DMS53 treated with DMSO at 0.1 percent for 48 hours (cell line): ENCODE measurements at regions not wholly inside any gene's neighbourhood (a gene's known extent, or its start where the extent isn't known, plus 50 kb on each side); places are given as distances from the start of the nearest gene placed in this dataset.
"Not testable (repeated sequence)": the region's sequence is repeated elsewhere in the genome, so short reads cannot be mapped to it uniquely, and the experiment has no call there.

Experiments used
- DNase-seq: peaks from one replicate; lab custom pipeline; 2025; ENCODE audit not compliant: unreplicated experiment; lab: John Stamatoyannopoulos, UW

DNA sequence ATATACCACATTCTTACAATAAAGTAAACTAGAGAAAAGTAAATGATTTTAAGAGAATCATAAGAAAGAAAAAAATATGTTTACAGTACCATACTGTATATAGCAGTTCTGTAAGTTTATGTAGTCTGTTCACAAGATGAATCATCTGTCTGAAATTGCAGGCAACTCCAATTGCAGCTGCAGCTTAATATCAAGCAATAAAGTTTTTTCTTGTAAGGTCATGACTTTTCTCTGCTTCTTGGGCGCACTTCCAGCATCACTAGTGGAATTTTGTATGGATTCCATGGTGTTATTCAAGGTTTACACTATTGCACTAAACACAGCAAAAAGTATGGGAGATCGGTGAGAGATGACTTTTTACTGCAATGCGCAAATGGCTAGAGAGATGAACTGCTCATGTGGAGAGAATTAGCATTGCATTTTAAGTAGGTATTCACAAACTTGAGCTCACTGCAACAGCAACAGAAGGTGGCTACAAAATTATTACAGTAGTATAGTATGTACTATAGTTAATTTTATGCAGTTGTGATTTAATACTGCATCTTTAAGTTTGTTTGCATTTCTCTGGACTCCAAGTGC is 445.4 kb upstream of the OR4E1 start:
- no peak for DNase-seq

DNA sequence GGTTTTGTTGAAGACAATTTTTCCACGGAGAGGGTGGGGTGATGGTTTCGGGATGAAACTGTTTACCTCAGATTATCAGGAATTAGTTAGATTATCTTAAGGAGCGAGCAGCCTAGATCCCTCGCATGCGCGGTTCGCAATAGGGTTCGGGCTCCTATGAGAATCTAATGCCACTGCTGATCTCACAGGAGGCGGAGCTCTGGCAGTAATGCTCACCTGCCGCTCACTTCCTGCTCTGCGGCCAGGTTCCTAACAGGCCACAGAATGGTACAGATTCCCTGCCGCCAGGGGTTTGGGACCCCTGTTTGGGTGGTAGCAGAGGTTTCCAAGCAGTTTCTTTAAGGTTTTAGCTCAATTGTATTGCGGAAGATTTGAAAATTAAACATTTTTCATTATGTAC is 439.8 kb upstream of the OR4E1 start:
- no peak for DNase-seq

DNA sequence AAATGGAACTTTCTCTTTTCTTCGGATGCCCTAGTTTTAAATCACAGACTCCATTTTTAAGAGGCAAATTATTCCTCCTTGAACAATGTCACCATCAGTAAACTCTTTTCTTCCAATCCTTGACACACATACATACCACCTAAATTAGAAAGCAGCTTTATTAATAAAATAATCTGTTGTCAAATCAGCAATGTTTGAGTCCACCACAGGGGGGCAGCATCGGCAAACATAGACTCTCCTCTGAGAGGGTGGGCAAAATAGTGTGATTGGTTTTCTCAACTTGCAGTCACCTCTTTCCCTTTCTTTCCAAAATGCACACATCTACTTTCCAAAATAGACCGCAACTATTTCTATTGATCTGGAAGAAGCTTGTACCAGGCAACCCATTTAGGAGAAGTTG is 438.4 kb upstream of the OR4E1 start:
- DNase-seq: no peak

DNA sequence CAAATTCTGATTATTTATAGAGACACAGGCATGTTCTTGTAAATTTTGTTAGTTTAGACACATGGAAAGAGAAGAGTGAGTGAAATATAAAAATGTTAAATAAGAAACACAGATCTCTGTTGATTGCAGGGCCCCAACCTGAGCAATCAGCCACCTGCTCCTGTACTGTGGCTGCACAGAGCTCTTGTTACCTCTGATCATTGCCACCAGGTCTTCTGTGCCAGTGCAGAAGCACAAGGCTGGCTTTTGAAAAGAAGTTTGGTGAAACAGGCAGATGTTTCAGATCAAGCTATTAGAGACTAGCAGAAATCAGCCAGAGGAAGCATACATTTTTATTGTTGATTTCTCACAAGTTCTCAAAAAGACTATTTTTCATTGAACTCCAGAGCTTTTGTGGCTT is 434.1 kb upstream of the OR4E1 start:
- no peak for DNase-seq

DNA sequence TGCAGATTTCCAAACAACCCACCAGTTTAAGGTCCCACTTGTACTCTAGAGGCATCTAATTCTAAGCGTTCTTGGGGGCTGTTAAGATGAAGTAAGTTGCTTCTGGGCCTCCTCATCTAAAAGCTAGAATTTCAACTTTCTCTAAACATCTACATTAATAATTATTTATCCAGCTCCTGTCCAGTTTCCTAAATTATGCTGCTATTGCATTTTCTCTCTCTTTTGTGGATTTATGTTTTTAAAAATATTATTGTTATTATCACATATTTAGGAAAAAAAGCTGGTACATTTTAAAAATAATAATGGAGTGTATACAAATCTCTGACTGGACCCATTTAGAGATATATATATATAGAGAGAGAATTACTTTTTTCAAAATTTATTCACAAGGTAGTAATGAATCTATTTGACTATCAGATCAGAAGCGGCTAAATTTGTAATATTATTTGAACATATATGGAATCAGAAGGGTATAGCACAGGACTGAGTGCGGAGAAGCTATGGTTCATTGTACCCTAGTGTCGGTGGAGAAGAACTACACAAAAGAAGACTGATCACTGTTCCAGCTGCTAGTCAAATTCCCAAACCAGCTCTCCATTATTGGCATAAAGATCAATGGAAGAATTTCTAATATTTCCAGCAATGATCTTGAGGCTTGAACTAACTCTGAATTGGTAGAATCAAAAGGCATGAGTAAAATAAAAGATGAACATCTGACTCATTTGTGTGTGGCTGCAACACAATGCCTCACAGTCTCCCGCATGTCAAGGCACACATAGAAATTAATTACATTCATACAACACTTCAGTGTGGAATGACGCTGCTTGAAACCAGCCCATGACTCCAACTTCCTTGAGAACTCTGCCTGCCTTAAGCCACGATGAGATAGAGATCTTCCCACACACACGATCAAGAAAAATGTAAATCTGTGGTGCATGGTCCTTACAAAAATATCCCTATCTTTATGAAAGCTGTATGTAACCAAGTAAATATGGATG is 433.4 kb upstream of the OR4E1 start:
- no peak for DNase-seq

DNA sequence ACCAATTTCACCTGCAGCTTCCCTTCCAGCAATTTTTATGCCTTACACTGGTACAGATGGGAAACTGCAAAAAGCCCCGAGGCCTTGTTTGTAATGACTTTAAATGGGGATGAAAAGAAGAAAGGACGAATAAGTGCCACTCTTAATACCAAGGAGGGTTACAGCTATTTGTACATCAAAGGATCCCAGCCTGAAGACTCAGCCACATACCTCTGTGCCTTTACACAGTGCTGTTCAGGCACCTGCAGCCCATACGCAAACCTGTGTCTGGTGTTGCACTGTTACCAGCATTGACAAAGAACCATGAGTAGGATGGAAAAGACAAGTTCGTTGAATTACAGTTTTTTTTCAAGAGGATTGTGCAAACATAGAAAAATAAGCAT is 432.0 kb upstream of the OR4E1 start:
- no peak for DNase-seq

DNA sequence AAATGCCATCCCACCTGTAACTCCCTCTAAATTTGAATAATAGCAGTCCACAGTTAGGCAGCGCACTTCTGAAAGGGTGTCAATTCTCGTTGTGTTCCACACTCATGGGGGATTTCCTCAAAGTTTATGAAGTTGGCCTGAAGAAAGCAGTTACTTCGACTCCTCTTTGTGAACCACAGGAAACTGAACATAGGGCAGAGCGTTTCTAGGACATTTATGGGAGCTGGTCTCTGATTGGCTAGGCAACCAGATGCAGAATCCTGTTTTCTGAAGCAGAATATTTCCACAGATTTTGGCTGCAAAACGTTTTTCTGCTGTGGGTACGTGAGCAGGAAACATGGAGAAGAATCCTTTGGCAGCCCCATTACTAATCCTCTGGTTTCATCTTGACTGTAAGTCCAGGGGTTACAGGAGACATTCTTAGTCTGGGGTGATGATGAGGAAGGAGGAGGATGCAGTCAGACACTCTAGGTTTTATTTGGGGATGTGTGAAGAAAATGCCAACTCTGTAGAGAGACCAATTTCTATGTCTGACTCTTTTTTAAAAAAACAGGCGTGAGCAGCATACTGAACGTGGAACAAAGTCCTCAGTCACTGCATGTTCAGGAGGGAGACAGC is 431.5 kb upstream of the OR4E1 start:
- DNase-seq: no peak

DNA sequence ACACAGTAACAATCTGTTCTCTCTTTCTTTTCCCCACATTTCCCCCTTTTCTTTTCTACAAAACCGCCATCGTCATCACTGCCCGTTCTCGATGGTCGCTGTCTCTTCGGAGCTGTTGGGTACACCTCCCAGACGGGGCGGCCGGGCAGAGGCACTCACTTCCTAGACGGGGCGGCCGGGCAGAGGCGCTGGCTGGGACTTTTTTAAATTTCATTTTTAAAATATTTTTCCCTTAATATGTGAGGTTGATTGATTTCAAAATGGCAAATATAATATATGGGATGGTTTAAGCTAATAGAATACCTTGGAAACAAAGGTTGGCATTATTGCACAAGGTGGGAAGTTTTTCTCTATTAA is 427.1 kb upstream of the OR4E1 start:
- DNase-seq: not testable (repeated sequence)

DNA sequence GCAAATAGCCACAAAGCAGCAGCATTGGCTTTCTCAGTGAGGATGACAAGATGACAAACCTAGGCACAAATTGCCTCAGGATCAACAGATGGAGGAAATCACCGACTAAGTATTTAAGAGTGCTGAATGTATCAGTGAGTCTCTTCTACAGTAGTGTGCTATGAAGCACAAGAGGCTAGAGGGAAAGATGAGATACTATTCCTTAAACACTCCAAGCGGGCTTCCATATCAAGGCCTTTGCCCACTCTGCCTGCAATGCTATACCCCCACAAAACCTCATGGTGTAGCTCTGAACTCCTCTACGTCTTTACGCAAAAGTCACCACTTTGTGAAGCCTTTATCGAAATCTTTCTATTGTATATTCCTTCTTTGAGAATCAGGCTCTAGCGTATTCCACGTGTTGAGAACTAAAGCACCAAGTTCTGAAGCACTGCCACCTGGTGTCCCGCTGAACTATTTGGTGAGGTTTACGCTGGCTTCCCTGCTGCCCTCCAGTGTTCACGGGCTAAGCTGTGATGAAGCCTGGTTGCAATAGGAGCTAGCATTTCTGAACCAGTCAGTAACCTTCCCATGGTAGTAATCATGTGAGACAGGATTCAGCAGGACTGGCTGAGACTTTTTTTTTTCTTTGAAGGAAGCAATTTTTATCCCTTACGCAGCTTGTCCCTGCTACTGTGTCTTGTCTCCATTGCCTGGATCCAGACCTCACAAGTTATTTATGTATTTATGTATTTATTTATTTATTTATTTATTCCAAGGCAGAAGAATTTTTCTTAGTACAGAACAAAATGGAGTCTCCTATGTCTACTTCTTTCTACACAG is 426.5 kb upstream of the OR4E1 start:
- peak; percentile 2 for DNase-seq

DNA sequence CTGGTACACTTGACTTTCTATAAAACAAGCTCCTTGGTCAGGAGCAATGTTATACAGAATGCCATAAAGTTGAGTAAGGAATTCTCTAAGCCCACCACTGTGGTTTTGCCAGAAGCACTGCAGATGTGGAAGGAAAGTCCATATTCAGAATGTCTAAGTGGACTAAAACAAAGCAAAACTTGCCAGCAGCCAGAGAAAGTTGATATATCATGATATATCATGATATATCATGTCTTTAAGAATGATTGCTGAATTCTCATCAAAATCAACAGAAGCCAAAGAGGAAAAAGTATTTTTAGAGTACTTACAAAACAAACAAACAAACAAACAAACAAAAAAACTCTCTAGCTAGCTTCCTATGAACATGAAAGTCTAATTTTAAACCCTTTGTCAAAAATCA is 424.8 kb upstream of the OR4E1 start:
- no peak for DNase-seq

DNA sequence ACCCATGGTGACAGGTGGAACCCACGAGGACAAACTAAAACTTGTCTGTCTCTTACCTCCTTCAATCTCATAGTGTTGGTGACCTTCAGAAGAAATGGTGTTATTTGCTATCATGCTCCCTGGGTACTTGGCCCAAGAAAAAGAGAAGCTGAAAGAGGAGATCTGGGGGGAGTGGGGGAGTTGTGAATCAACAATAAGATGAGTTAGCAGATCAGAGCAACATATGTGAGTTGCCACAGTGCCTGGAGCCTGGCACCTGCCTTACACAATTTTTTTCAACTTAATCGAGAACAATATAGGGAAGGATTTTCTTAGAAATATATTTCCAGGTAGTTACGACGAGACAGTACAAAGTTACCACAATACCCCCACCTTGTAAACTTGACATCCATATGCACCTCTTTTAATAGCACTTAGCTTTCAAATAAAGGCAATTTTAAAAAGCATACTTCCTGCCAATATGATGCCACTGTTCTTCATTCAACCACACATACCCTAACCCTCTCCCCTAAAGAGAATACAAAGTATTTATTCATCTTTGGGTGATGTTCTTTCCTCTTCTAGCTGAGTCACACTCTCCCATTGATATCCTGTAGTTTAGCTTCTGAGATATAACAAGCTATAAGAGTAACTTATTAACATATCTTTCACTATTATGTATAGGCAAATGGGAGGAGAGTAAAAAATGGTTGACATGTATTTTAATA is 424.1 kb upstream of the OR4E1 start:
- no peak for DNase-seq

DNA sequence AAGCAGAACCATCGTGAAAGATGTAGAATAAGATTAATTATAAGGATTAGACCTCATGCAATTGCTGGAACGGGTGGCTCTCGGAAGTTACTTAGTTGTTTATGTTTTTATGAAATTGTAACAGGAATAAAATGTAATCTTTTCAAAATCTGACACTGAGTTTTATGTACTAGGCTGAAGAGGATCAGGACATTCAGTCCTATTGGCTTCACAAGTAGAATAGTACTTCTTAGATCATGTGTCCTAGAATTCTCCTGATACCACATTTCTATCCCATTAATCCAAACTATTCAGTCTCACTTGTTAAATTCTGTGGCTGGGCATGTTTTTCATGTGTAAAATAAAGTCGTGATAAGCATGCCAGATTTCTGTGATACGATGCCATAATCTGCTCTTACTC is 423.5 kb upstream of the OR4E1 start:
- DNase-seq: no peak

DNA sequence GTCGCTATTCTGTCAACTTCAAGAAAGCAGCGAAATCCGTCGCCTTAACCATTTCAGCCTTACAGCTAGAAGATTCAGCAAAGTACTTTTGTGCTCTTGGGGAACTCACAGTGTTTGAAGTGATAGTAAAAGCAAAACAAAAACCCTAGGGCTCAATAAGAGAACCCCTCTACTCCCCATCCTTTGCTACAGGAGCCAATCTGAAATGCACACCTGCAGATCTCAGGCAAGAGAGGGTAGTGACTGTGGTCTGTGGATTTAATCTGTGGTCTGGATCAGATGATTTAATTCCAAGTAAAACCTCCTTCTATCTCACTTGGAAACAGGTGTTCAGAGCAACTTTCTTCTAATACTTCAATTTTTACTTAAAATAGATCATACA is 422.9 kb upstream of the OR4E1 start:
- DNase-seq: no peak

DNA sequence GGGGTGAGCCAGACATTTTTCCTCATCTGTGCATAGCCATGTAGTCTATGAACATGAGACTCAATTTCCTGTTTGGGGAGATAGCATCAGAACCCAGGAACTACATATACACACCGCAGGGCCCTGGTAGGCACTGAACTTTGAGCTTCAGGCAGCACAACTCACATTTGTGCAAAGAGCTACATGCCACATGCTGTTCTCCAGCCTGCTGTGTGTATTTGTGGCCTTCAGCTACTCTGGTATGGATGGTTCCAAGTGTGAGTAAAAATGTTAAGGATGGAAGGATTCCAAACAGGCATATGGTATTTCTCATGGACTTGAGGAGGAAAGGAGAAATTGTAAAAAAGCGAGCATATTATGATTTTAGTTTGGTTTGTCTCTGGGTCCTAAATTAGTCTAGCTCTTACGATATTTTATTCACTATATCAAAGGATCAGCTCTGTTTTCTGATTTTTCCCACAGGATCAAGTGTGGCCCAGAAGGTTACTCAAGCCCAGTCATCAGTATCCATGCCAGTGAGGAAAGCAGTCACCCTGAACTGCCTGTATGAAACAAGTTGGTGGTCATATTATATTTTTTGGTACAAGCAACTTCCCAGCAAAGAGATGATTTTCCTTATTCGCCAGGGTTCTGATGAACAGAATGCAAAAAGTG is 422.4 kb upstream of the OR4E1 start:
- no peak for DNase-seq

DNA sequence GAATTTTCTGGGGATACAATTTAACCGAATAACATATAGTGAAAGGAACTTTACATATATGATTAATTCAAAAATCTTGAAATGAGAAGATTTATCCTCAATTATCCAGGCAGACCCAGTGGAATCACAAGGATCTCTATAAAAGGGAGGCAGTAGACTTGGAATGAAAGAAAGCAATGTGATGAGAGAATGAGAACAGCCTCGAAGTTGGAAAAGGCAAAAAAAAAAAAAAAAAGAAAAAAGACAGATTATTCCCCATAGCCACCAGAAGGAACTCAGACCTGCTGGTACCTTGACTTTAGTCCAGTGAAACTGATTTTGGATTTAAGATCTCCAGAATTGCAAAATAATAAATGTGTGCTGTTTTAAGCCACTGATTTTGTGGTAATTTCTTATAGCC is 416.3 kb upstream of the OR4E1 start:
- no peak for DNase-seq

DNA sequence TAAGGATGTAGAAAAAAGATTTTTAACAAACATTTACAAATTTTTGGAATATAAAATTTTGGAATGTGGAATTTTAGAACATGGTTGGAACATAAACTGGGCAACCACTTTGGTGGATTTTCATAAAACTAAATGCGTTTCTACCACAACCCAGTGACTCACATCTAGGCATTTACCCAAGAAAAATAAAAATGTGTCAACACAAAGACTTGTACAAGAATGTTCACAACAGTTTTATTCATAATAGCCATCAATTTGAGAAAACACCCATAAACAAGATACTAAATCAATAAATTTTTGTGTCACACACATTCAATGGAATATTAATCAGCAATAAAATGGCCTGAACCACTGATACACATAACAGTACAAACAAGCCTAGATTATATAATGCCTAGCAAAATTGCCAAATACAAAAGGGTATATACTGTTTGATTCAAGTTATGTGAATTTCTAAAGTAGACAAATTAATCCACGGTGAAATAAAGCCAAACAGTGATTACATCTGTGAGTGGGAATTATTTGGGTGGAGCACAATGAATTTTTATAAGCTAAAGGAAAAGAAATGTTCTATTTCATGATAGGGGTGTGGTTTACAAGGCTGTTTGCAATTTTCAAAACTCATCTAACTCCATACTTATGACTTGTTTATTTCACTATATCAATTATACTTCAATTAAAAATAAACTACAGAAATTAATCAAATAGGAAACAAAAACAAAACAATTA is 415.2 kb upstream of the OR4E1 start:
- no peak for DNase-seq

DNA sequence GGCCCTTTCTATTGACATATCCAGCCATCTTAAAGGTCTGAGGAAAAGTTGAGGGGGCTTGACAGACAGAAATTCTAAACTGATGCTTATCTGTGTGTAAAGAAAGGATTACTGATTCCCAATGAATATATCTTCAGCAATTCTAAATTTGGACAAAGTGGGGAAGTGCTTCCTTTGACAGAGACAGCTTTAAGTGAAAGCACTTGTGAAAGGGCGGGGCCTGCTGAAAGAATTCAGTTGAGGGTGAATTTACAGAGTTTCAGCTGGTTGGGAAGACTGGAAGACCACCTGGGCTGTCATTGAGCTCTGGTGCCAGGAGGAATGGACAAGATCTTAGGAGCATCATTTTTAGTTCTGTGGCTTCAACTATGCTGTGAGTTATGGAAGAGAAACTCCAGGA is 412.5 kb upstream of the OR4E1 start:
- no peak for DNase-seq

DNA sequence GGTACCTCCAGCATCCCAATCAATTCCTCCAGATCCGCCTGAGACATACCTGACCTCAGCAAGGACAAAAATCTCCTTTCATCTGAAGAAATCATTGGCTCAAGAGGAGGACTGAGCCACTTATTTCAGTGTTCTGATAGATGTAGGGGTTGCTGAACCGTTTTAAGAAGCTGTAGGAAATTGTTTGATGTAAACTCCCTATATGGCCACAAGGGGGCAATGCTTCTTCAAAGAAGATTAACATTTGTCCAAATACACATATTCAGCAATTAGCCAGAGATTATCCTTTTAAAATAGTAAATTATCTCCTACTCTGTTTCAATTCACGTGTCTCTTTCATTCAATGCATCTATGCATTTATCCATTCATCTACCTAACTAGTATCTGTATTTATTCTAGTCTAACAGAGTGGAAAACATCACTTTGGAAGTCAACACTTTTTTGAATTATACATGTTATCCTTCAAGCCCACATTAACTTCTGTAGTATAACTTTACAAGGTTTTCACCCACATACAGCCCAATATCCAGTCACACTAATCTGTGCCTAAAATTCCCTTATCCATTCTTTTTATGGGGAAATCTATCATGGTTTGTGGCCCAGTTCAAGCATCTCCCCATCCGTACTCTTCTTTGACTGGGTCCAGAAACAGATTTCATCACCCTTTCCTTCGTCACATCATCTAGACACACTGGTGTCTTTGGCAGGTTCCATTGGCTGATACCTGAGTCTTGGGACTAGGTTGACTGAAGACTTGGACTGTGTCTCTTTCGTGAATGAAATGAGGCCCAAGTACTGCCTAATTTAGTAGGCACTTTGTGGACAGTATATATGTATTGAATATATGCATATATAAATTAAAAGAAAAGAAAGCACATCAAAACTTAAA is 411.0 kb upstream of the OR4E1 start:
- peak; percentile 28 for DNase-seq

DNA sequence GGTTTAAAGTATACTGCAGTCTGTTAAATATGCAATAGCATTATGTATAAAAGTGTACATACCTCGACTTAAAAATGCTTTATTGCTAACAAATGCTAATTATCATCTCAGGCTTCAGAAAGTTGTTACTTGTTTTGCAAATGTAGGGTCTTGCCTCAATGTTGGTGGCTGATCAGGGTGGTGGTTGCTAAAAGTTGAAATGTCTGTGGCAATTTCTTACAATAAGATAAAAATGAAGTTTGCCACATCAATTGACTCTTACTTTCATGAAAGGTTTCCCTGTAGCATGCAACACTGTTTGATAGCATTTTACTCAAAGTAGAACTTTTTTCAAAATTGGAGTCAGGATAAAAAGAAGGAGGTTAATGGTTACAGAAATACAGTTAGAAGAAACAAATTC is 407.7 kb upstream of the OR4E1 start:
- no peak for DNase-seq
